ENCODE measurements at regions not wholly inside any gene's neighbourhood (a gene's known extent, or its start where the extent isn't known, plus 50 kb on each side); places are given as distances from the start of the nearest gene placed in this dataset.

GRCh38 chr10:61847087-61847486 is 54.4 kb upstream of the ARID5B start:
- Histone ChIP-seq H3K36me3 (no peaks in the 10 kb centered on the region), H3K9me3 (no peaks in the 10 kb centered on the region), H3K4me3 (no peak overlapping the region), H3K27ac (no peak overlapping the region), H3K4me1 (no peaks in the 10 kb centered on the region), H3K27me3 (no peaks in the 10 kb centered on the region)
- DNase-seq (no peak), ATAC-seq (no peak)
- TF ChIP-seq POLR2A (IDR thresholded peaks at IDR 0.05): no peak
- TF ChIP-seq, protein P1, sequence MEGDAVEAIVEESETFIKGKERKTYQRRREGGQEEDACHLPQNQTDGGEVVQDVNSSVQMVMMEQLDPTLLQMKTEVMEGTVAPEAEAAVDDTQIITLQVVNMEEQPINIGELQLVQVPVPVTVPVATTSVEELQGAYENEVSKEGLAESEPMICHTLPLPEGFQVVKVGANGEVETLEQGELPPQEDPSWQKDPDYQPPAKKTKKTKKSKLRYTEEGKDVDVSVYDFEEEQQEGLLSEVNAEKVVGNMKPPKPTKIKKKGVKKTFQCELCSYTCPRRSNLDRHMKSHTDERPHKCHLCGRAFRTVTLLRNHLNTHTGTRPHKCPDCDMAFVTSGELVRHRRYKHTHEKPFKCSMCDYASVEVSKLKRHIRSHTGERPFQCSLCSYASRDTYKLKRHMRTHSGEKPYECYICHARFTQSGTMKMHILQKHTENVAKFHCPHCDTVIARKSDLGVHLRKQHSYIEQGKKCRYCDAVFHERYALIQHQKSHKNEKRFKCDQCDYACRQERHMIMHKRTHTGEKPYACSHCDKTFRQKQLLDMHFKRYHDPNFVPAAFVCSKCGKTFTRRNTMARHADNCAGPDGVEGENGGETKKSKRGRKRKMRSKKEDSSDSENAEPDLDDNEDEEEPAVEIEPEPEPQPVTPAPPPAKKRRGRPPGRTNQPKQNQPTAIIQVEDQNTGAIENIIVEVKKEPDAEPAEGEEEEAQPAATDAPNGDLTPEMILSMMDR (IDR thresholded peaks at IDR 0.05): no peak
- 49% methylated on average over 2 of the region's 2 CpGs for WGBS (ENCODE audit: insufficient coverage, low coverage, low lambda C conversion rate, missing lambda C conversion rate)
- intact Hi-C loops (cut with DNase I): no loop called here

- 89% methylated on average over 2 of the region's 2 CpGs for whole genome bisulfite sequencing (ENCODE audit: insufficient coverage, low coverage, low lambda C conversion rate, missing lambda C conversion rate)
- DNase-seq (no peak), ATAC-seq (no peak)
- Histone ChIP-seq H3K27ac (no peak overlapping the region), H3K9me3 (no peaks in the 10 kb centered on the region), H3K27me3 (no peaks in the 10 kb centered on the region), H3K36me3 (no peaks in the 10 kb centered on the region), H3K4me1 (no peaks in the 10 kb centered on the region), H3K4me3 (no peak overlapping the region)
- TF ChIP-seq, protein P1 (IDR thresholded peaks at IDR 0.05): no peak
- intact Hi-C loops (cut with DNase I): no loop called here
These were observed 53.9 kb upstream of the ARID5B start for GRCh38 chr10:61847640-61848039.

GRCh38 chr10:61850376-61850775 is 51.1 kb upstream of the ARID5B start:
- DNase-seq: no peak
- Histone ChIP-seq H3K4me3 (no peak overlapping the region), H3K9me3 (no peaks in the 10 kb centered on the region), H3K4me1 (no peaks in the 10 kb centered on the region), H3K36me3 (no peaks in the 10 kb centered on the region), H3K27me3 (no peaks in the 10 kb centered on the region), H3K27ac (no peak overlapping the region)
- no peak for TF ChIP-seq POLR2A (IDR thresholded peaks at IDR 0.05)
- TF ChIP-seq, protein P1 (IDR thresholded peaks at IDR 0.05): no peak
- intact Hi-C loops (cut with DNase I): no loop called here
- ATAC-seq: no peak

All from right lobe of liver (tissue), 6 donors.